ENCODE measurements at regions not wholly inside any gene's neighbourhood (a gene's known extent, or its start where the extent isn't known, plus 50 kb on each side); places are given as distances from the start of the nearest gene placed in this dataset.

DNA sequence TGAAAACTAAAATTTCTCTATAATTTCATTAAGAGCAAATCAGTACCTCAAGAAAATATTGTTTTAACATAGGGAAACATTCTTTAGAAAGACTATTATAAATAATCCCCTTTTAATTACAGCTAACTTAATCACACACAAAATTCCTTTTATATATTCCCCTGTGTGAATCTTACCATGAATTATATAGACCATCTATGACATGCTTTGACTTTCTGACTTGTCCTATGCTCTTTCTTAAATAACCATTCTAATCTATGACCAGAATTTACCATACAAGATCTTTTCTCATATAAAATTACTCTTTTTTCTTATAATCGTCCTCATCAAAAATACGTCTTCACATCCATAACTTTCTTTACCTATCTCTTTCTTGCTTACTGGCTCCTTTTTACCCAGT, 824.2 kb upstream of the FAM98A start:
- H3K27ac ChIP-seq: no peak overlapping the region
- TF ChIP-seq, protein P1, sequence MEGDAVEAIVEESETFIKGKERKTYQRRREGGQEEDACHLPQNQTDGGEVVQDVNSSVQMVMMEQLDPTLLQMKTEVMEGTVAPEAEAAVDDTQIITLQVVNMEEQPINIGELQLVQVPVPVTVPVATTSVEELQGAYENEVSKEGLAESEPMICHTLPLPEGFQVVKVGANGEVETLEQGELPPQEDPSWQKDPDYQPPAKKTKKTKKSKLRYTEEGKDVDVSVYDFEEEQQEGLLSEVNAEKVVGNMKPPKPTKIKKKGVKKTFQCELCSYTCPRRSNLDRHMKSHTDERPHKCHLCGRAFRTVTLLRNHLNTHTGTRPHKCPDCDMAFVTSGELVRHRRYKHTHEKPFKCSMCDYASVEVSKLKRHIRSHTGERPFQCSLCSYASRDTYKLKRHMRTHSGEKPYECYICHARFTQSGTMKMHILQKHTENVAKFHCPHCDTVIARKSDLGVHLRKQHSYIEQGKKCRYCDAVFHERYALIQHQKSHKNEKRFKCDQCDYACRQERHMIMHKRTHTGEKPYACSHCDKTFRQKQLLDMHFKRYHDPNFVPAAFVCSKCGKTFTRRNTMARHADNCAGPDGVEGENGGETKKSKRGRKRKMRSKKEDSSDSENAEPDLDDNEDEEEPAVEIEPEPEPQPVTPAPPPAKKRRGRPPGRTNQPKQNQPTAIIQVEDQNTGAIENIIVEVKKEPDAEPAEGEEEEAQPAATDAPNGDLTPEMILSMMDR (conservative IDR thresholded peaks at IDR 0.05): no peak

DNA sequence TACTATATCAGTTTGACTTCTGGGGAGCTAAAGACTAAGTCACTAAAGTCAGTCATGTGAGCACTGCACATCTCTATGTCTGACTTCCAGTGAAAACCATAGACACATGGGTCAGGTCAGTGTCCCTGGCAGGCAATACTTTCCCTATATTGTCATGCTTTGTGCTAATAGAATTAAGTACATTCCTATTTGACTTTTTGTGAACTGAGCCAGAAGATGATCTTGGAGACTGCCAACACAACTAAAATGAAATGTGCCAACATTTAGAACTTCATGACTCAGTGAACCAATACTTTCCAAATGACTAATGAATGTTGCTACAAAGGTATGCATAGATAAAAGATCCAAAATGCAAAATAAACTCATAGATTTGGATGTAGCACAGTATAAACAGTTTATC, 820.8 kb upstream of the FAM98A start:
- no peak overlapping the region for H3K27ac ChIP-seq
- TF ChIP-seq, protein P1 (conservative IDR thresholded peaks at IDR 0.05): no peak

DNA sequence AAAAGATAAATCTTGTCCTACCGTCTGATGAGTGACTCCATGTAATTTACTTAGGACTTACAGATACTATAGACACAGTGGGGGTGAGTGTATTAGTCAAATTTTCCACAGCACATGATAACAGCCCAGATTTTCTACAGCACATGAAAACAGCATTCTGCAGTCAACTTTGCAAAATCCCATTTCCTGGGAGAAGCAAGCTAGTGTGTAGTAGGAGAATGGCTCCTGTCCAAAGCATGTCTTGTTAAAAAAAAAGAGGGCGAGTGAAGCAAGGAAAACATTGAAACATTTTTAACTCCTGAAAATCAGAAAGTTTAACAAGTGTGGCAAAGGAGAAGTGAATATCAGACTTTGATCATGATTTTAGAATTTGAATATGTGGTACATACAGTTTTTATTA, 817.8 kb upstream of the FAM98A start:
- no peak overlapping the region for H3K27ac ChIP-seq
- TF ChIP-seq, protein P1 (conservative IDR thresholded peaks at IDR 0.05): no peak

DNA sequence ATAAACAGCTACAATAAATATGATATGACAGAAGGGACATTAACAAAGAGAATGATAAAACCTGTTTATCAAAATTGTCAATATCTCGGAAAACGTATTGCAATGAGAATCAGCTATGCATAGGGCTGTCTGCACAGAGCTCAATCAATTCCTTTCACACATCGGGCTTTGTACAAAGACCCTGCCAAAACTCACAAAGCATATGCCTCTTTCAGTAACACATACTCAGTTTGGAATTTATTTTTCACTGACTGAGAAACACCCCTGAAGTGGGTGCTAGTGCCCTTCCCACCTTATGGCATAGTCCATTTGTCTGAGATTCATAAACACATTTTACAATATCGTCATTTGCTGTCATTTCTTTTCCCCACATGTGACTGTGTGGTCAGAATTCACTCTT, 815.8 kb upstream of the FAM98A start:
- TF ChIP-seq, protein P1 (conservative IDR thresholded peaks at IDR 0.05): no peak
- H3K27ac ChIP-seq: no peak overlapping the region

DNA sequence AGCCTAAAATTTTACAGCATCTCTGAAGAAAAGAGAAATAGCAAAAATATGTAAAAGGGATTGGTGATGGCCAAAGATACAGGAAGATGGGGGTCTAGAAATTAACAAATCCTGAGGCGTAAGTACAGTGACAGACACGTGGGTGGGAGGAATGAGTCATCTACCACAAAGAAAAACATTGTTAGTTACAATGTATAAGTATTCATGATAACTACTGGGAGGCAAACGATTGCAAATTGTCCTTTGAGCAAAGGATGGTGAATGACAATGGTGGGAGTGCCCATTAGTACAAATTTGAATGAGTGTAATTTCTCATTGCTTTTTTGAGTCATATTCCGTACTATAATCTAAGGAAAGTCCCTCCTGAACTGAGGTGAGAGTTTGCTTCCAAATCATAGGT, 809.0 kb upstream of the FAM98A start:
- H3K27ac ChIP-seq: no peak overlapping the region
- TF ChIP-seq, protein P1 (conservative IDR thresholded peaks at IDR 0.05): no peak

DNA sequence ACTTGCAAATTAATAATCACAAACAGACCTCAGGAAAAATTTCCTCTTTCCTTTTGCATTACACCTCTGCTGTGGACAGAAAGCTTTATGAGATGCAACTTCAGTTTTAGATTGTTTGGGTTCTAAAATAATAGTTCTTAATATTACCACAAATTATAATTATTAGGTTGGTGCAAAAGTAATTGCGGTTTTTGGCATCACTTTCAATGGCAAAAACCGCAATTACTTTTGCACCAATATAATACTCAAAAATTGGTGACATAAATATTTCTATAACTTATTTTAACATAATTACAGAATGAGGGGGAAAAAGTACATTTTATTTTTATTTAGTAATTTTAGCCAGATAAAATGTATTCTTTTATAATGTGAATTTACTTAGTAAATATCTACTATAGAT, 804.4 kb upstream of the FAM98A start:
- no peak overlapping the region for H3K27ac ChIP-seq
- TF ChIP-seq, protein P1 (conservative IDR thresholded peaks at IDR 0.05): no peak

DNA sequence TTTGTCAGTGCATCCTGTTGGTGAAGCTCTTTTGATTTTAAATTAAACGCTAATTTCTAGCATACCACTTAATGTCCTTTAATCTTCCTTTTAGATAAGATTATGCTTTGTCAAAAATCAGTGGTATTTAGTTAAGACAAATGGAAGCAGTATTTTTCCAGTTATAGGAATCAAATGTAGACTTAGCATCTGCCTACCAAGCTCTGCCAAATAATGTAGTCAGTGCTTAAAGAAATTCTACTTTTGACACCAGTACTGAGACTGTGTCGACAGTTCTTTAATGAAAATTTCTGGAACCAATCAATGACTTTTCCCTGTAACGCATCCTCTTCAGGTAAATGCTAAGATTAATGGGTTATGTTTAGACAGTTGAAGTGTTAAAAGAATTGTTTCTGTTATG, 803.3 kb upstream of the FAM98A start:
- TF ChIP-seq, protein P1 (conservative IDR thresholded peaks at IDR 0.05): no peak
- H3K27ac ChIP-seq: no peak overlapping the region

DNA sequence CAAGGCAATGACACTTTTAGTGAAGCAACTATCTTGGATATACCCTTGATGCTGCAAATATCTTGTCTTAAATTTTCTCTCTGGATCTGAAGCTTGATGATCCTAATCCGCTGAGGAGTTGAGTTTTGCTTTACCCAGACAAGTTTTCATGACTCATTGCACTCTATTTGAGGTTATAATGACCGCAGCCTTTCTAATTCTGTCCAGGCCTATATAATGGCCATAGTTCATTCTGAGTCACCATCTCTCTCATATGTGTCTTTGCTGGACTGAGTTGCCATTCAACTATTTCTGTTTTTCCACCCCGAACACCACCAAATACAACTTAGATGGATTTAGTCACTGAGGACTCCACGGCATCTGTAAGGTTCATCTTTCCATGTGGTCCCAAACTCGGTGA, 802.1 kb upstream of the FAM98A start:
- no peak overlapping the region for H3K27ac ChIP-seq
- TF ChIP-seq, protein P1 (conservative IDR thresholded peaks at IDR 0.05): no peak

All from VCaP (cell line).